T-helper 2 cell treated with Interferon-gamma antibody and Interleukin-4, amounts not matched to agents 5 μg/mL and 100 μg/mL, for 36 hours (primary cell): ENCODE measurements at regions not wholly inside any gene's neighbourhood (a gene's known extent, or its start where the extent isn't known, plus 50 kb on each side); places are given as distances from the start of the nearest gene placed in this dataset.

Experiments used
- DNase-seq: peaks from one replicate; pipeline ENCODE4 v3.0.0; 2021; ENCODE audit warnings: low spot score
- H3K27ac Mint-ChIP-seq: one replicate; pipeline ENCODE4 v1.8.0; 2021; ENCODE audit warnings: mild to moderate bottlenecking, mixed read lengths
- H3K27me3 Mint-ChIP-seq: one replicate; pipeline ENCODE4 v1.8.0; 2021; ENCODE audit warnings: low read depth, mixed read lengths
- H3K36me3 Mint-ChIP-seq: one replicate; pipeline ENCODE4 v1.8.0; 2021; ENCODE audit warnings: low read depth, mixed read lengths
- H3K4me1 Mint-ChIP-seq: one replicate; pipeline ENCODE4 v1.8.0; 2021; ENCODE audit warnings: low read depth, mixed read lengths
- H3K4me3 Mint-ChIP-seq: one replicate; pipeline ENCODE4 v1.8.0; 2022; ENCODE audit warnings: mild to moderate bottlenecking, moderate library complexity, mixed read lengths
- H3K9me3 Mint-ChIP-seq: one replicate; pipeline ENCODE4 v1.8.0; 2021; ENCODE audit warnings: mixed read lengths

DNA sequence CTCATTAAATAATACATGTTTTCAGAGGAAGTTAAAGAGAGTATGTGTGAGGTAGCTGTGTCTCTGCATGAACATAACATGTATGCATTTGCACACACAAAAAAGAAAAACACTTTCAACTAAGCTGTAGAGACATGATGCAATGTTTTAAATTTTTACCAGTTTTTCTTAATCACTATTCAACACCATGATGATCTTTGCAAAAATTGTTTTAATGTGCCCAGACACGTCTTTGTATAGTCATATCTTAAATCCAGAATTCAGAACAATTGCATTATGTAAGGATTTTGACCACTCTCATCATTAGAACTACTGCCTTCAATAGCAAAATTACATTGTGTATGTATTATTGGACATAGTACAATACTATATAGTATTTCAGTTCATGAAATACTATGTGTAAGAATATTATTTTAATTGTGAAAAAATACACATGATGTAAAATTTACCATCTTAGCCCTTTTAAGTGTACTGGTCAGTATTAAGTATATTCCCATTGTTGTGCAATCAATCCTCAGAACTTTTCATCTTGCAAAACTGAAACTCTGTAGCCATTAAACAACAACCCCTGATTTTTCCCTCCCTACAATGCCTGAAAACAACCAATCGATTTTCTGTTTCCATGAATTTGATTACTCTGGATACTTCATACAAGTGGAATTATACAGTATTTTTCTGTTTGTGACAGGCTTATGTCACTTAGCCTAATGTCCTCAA is 104.5 kb upstream of the ACVR2A start:
- Mint-ChIP-seq H3K9me3 (no peaks in the 10 kb centered on the region), H3K4me1 (no peaks in the 10 kb centered on the region), H3K27me3 (no peaks in the 10 kb centered on the region), H3K4me3 (no peak overlapping the region), H3K36me3 (no peaks in the 10 kb centered on the region), H3K27ac (no peak overlapping the region)
- no peak for DNase-seq

DNA sequence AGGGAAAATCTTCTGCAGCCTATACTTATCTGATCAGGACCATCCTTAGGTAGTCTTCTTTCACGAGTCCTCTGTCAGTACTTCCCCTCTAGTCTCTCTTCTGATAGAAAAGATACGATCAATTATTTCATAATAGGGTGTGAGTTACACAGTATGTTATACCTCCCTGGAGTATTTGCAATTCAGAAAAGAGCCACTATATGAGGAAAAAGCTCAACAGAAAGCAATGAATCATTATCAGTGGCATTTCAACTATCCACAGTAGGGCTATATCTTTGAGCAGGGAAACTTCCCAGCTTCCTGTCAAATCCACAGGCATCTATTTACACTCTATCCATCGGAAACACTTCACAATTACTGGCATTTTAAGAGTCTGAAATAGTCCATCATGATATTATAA is 105.3 kb upstream of the ACVR2A start:
- DNase-seq: no peak
- Mint-ChIP-seq H3K27me3 (no peaks in the 10 kb centered on the region), H3K27ac (no peak overlapping the region), H3K36me3 (no peaks in the 10 kb centered on the region), H3K4me1 (no peaks in the 10 kb centered on the region), H3K4me3 (no peak overlapping the region), H3K9me3 (no peaks in the 10 kb centered on the region)

DNA sequence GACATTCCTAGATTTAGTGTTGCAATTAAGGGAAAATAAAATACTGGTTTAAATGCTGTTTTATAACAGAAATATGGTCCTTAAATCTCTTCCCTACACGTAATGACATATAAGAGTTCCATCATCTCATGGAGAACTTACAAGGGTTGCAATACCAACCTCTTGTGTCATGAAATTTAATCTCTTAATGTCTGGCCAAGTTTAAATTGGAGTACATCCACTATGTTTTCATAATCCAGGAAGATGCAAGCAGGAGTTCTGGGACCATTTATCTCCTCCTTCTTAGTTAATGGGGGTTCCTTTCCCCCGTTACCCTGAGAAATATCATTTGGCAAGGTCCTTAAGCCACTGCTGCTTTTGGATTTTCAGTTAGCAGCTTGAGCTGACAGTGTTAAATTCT is 126.0 kb upstream of the ACVR2A start:
- no peak overlapping the region for H3K27ac Mint-ChIP-seq
- H3K36me3 Mint-ChIP-seq: no peaks in the 10 kb centered on the region
- DNase-seq: no peak
- no peak overlapping the region for H3K4me3 Mint-ChIP-seq
- peaks cover 21% of the 10 kb centered on the region for H3K27me3 Mint-ChIP-seq
- no peaks in the 10 kb centered on the region for H3K4me1 Mint-ChIP-seq
- no peaks in the 10 kb centered on the region for H3K9me3 Mint-ChIP-seq

DNA sequence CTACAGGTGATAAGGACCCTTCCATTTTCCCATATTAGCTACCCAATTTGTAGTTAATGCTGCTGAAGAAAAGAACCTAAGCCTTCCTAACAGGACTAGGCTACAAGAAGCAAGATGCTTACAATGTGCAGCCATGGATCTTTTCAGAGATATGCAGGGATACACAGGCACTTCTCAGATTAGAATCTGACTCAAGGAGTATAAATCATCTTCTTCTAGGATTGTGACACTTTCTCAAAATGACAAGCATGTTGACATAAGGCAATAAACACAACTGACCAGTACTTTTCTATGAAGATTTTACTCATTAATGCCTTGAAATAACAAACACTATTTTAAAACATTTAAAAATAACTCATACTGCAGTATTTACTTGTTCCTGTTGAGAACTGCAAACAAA is 127.9 kb upstream of the ACVR2A start:
- Mint-ChIP-seq H3K36me3 (peaks cover 3% of the 10 kb centered on the region), H3K9me3 (peaks cover 15% of the 10 kb centered on the region), H3K27ac (no peak overlapping the region), H3K4me3 (no peak overlapping the region), H3K4me1 (no peaks in the 10 kb centered on the region), H3K27me3 (peaks cover 21% of the 10 kb centered on the region)
- no peak for DNase-seq

DNA sequence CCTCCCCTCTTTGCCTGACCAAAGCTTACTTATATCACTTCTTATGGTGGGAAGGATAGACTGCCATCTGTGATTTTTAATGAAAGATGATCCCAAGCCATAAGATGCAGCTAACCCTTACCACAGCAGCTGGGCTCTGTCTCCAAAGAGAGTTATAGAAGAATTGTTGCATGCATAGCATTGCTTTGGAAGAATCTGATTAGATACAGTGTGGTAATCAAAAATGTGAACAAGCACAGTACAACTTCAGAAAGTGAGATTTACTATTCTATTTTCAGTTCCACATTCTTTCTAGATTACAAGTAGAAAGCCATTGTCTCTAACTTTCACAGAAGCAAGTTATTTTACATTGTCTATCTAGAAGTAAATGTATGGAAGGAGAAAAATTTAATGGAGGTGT is 129.0 kb upstream of the ACVR2A start:
- Mint-ChIP-seq H3K27ac (no peak overlapping the region), H3K4me1 (no peaks in the 10 kb centered on the region), H3K9me3 (peaks cover 18% of the 10 kb centered on the region), H3K36me3 (peaks cover 3% of the 10 kb centered on the region), H3K27me3 (peaks cover 21% of the 10 kb centered on the region), H3K4me3 (no peak overlapping the region)
- no peak for DNase-seq

DNA sequence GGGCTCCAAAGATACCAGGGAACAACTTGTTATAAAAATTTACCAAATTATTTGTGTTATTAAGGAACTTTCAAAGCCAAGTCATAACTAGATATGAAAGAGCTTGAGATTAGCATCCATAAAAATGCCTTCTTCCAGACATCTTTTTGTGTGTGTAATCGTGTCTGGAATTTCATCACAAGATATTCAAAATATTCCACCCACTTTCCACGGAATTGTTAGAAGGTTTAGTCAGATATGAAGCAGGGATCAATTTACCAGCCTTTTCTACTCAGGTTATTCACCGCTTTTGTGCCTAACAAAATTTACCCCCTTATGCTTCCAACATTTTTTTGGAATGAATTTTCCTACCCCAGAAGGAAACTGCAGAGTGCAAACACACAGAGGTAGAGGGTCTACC is 130.2 kb upstream of the ACVR2A start:
- H3K9me3 Mint-ChIP-seq: peaks cover 18% of the 10 kb centered on the region
- peaks cover 3% of the 10 kb centered on the region for H3K36me3 Mint-ChIP-seq
- no peak overlapping the region for H3K27ac Mint-ChIP-seq
- H3K4me1 Mint-ChIP-seq: no peaks in the 10 kb centered on the region
- no peak overlapping the region for H3K4me3 Mint-ChIP-seq
- H3K27me3 Mint-ChIP-seq: peaks cover 21% of the 10 kb centered on the region
- DNase-seq: no peak

DNA sequence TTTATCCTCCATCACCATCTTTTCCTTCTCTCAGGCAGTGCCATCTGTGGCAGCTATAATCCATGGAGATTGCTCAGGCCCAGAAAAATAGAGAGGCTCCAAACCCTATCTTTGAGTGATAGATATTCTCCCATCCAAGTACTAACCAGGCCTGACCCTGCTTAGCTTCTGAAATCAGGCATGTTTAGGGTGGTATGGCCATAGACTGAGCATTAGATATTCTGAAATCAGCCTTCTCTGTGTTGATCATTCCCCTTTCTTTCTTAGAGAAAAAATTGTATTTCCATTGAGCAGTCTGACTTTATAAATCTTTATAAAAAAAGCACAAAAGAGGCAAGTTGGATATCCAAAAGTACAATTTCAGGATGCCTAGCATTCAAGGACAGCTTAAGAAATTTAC is 131.5 kb upstream of the ACVR2A start:
- peaks cover 21% of the 10 kb centered on the region for H3K27me3 Mint-ChIP-seq
- peaks cover 3% of the 10 kb centered on the region for H3K36me3 Mint-ChIP-seq
- DNase-seq: no peak
- no peaks in the 10 kb centered on the region for H3K4me1 Mint-ChIP-seq
- no peak overlapping the region for H3K4me3 Mint-ChIP-seq
- H3K27ac Mint-ChIP-seq: no peak overlapping the region
- H3K9me3 Mint-ChIP-seq: peaks cover 18% of the 10 kb centered on the region

DNA sequence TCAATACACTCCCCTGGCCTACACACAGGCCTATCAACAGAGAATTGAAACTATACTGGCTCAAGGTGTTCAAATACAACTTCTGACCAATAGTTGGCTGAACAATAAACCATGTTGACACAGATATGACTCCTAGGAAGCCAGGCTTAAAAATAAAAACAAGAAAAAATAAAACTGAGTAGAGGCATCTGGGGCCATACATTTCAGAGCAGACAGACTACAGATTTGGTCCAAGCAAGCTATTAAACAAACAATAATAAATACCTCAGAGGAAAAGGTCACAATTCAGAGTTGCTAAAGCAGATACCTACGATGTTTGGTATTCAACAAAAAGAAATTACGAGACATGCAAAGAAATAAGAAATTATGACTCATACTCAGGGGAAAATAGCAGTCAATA is 132.8 kb upstream of the ACVR2A start:
- Mint-ChIP-seq H3K9me3 (peaks cover 24% of the 10 kb centered on the region), H3K4me3 (no peak overlapping the region), H3K4me1 (no peaks in the 10 kb centered on the region)

DNA sequence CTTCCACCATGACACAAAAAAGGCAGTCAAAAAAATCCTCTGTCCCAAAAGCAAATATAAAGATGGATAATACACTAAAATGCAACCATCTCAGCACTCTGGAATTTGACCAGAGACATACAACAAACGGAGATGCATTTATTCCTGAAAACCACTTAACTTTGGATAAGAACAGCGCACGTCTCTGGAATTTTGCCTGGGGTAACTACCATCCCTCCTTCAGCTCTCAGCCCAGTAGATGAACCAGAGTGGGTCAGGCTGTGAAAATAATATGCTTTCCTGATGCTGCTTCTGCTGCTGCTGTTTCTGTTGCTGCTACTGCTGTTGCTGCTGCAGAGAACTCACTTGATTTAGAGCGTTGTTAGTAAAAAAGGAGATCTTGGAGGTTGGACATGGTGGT is 133.8 kb upstream of the ACVR2A start:
- H3K27me3 Mint-ChIP-seq: peaks cover 9% of the 10 kb centered on the region
- H3K9me3 Mint-ChIP-seq: peaks cover 26% of the 10 kb centered on the region
- no peak overlapping the region for H3K27ac Mint-ChIP-seq
- no peak overlapping the region for H3K4me3 Mint-ChIP-seq
- no peaks in the 10 kb centered on the region for H3K4me1 Mint-ChIP-seq
- DNase-seq: no peak
- H3K36me3 Mint-ChIP-seq: peaks cover 3% of the 10 kb centered on the region

More for the DNA sequence above, 132.8 kb upstream of the ACVR2A start:
- H3K27ac Mint-ChIP-seq: no peak overlapping the region
- no peak for DNase-seq
- peaks cover 16% of the 10 kb centered on the region for H3K27me3 Mint-ChIP-seq
- peaks cover 3% of the 10 kb centered on the region for H3K36me3 Mint-ChIP-seq

DNA sequence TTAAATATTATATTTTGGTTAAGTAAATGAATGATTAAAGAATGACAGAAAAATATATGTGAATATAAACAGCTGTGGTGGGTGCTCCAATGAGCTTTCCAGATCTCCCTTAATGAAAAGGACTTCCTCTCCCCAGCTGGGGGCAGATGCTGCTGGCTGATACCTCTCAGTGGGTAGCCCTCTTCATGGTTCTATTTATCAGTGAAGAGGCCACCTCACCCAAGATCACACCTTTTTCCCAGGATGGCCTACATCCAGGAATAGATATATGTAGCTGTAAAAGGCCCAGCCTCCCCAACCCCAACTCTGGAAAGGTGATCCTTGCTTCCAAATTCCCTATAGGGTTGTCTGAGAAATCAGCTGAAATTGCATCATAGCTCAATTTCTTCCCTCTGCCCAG is 135.2 kb upstream of the ACVR2A start:
- no peak overlapping the region for H3K4me3 Mint-ChIP-seq
- H3K4me1 Mint-ChIP-seq: no peaks in the 10 kb centered on the region
- H3K36me3 Mint-ChIP-seq: peaks cover 3% of the 10 kb centered on the region
- no peak for DNase-seq
- no peak overlapping the region for H3K27ac Mint-ChIP-seq
- H3K27me3 Mint-ChIP-seq: no peaks in the 10 kb centered on the region
- peaks cover 26% of the 10 kb centered on the region for H3K9me3 Mint-ChIP-seq

DNA sequence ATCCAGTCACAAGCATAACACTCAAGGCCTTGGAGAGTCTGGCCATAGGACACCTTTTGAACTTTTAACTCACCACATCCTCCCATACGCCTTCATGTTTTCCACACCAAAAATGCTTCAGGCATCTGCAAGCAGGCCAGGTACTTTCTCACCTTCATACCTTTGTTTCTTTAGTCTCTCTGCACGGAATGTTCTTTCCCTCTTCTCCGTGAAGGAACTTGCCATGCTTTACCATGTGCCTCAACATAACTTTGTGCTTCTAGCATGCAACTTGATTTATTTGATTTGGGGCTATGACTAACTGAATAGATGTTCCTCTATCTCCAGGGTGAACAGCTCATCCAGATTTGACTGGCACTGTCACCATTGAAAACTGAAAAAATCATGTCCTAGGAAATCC is 141.7 kb upstream of the ACVR2A start:
- Mint-ChIP-seq H3K27me3 (peaks cover 13% of the 10 kb centered on the region), H3K4me3 (no peak overlapping the region), H3K4me1 (no peaks in the 10 kb centered on the region), H3K9me3 (peaks cover 11% of the 10 kb centered on the region), H3K27ac (no peak overlapping the region), H3K36me3 (peaks cover 2% of the 10 kb centered on the region)
- no peak for DNase-seq

DNA sequence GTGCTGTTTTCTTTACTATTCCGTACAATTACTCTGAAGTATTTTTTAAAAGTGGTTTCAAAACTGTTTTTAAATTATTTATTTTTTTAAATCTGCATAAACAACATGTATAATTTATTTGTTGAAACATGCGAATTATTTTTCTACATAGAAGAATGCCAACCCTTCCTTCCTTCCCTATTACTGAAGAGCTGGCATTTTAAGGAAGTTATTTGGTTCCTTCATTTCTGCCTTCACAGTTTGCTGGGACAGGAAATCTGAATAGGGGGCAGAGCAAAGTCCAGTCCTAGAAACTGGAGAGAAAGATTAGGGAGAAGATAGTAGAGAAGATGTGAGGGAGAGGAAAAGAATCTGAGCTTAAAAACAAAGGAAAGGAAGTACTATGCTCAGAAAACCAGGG is 146.7 kb upstream of the ACVR2A start:
- DNase-seq: no peak
- Mint-ChIP-seq H3K4me1 (no peaks in the 10 kb centered on the region), H3K36me3 (peaks cover 2% of the 10 kb centered on the region), H3K4me3 (no peak overlapping the region), H3K9me3 (peaks cover 3% of the 10 kb centered on the region), H3K27me3 (peaks cover 14% of the 10 kb centered on the region), H3K27ac (no peak overlapping the region)

DNA sequence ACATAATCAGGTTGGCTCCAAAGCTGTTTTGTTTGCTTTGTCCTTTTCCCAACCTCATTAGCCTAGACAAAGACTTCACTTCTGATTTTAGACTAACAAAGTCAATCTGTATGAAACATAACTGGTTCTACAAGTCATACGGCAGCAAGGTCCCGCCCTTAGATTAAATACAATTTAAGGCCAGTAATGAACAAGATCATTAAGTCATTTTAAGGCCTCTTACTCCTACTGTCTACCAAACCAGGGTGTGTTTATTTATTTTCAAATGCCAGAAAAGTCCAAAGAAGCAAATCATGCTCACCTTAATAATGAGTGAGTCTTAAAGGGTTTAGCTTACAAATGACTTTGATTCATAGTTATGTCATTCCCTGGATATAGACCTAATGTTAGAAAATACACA is 148.4 kb upstream of the ACVR2A start:
- no peak overlapping the region for H3K4me3 Mint-ChIP-seq
- H3K27me3 Mint-ChIP-seq: peaks cover 20% of the 10 kb centered on the region
- H3K27ac Mint-ChIP-seq: no peak overlapping the region
- no peak for DNase-seq
- peaks cover 1% of the 10 kb centered on the region for H3K9me3 Mint-ChIP-seq
- H3K4me1 Mint-ChIP-seq: no peaks in the 10 kb centered on the region
- H3K36me3 Mint-ChIP-seq: peaks cover under 1% of the 10 kb centered on the region

DNA sequence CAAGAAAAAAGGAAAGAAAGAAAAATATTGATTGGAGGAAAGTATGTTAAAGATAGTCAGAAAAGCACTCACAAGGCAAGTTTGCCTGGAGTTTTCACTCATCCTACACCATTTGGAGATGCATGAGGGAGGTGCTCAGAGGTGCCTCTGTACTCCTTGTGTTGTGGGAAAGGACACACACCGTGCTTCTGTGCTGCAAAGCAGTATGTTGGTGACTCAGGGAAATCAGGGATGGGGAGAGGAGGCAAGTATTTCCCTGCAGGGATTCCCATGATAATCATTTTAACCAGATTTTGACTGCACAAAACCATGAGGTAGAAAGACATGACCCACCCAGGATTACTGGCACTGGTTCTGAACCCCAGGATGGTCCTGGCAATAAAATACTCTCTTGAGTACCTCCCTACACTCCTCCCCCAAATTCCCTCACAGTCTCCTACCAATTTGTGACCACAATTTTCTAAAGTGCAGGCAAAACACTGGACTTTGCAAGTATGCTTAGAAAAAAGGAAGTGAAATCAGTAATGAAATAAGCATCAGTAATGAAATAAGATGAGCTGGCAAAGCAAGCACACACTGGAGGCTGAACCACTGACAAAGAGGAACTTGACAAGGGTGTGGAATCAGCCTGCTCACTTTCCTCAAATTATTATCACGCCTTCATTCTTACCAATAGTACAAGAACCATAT is 155.5 kb upstream of the ACVR2A start:
- Mint-ChIP-seq H3K36me3 (no peaks in the 10 kb centered on the region), H3K27me3 (peaks cover 30% of the 10 kb centered on the region), H3K4me1 (no peaks in the 10 kb centered on the region), H3K27ac (no peak overlapping the region), H3K9me3 (no peaks in the 10 kb centered on the region), H3K4me3 (no peak overlapping the region)
- no peak for DNase-seq

DNA sequence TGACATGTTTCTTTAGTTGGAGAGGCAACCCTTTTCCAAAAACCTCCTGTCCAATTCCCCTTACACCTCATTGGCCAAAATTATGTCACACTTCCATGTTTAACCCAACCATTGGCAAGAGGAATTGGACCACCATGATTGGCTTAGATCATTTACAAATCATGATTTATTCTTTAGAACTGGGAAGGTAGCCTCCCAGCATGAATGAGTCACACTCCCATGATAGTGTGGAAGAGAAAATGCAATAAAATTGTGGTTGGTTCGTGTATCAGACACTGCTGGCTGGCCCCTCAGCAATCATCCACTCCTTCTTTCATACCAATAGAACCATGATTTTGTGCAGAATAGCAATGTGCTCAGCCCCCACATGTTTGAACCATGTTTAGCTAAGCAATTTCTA is 156.6 kb upstream of the ACVR2A start:
- no peaks in the 10 kb centered on the region for H3K36me3 Mint-ChIP-seq
- no peak overlapping the region for H3K27ac Mint-ChIP-seq
- DNase-seq: no peak
- no peaks in the 10 kb centered on the region for H3K9me3 Mint-ChIP-seq
- peaks cover 26% of the 10 kb centered on the region for H3K27me3 Mint-ChIP-seq
- H3K4me3 Mint-ChIP-seq: no peak overlapping the region
- no peaks in the 10 kb centered on the region for H3K4me1 Mint-ChIP-seq
